NB4 (cell line): ENCODE measurements at regions not wholly inside any gene's neighbourhood (a gene's known extent, or its start where the extent isn't known, plus 50 kb on each side); places are given as distances from the start of the nearest gene placed in this dataset.

Experiments
- DNase-seq: peaks from one replicate; pipeline ENCODE4 v3.0.0; 2010; ENCODE audit warnings: low read depth
- H3K4me3 ChIP-seq: one replicate; pipeline ENCODE4 v1.5.1; 2011; ENCODE audit warnings: mild to moderate bottlenecking, low read depth, low read length, moderate library complexity
- CTCF ChIP-seq: IDR thresholded peaks from one replicate; pipeline ENCODE4 v1.5.1; 2012; ENCODE audit warnings: low read depth, low read length
- MAX ChIP-seq: IDR thresholded peaks from 2 replicates; pipeline ENCODE4 v1.6.1; 2011; ENCODE audit warnings: low read depth, low read length
- MYC ChIP-seq: IDR thresholded peaks from 2 replicates; pipeline ENCODE4 v1.6.1; 2011; ENCODE audit warnings: low read depth, low read length
- POLR2A ChIP-seq: IDR thresholded peaks from 2 replicates; pipeline ENCODE4 v1.6.1; 2011; ENCODE audit warnings: mild to moderate bottlenecking; ENCODE audit not compliant: insufficient read length; ENCODE audit errors: extremely low read depth

DNA sequence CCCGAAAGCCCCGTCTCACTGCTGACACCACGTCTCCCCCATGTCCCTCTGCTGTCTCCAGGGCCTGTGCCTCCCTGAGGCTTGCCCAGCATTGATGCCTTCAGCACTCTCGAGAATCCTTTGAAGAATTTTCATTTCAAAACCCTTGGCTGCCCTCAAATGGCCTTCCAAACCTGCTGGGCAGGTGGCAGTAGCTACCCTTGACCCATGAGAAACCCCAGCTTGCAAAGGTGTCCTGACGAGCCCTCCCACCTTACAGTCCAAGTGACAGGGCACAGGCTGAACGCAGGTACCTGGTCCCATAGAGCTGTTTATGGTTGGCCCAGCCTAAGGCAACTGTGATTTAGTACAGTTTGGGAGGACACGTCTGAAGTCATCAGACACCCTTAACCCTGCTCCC, 97.2 kb upstream of the SPIN1 start:
- no peak overlapping the region for H3K4me3 ChIP-seq
- no peak for DNase-seq
- TF ChIP-seq CTCF, result no peak
- no peak for TF ChIP-seq MAX
- no peak for TF ChIP-seq POLR2A
- no peak for TF ChIP-seq MYC

DNA sequence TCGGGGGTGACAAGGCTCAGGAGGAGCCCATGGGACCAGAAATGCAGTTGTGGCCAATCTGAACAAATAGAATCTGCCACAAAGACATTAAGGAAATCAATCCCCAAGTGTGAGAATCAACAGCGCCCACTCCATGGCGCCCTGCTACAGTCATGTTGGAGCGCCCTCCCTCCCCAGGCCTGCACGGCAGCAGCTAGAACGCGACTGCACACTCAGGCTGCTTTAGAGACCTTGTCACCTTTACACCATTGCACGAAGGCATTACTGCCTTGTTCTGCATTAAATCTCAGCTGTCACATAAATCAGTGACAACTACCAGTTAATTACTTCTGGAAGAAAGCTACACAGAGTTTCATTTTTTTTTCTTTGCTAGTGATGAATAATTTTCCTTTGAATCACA, 98.7 kb upstream of the SPIN1 start:
- no peak overlapping the region for H3K4me3 ChIP-seq
- no peak for DNase-seq
- TF ChIP-seq CTCF (no peak), POLR2A (no peak), MYC (no peak), MAX (no peak)

DNA sequence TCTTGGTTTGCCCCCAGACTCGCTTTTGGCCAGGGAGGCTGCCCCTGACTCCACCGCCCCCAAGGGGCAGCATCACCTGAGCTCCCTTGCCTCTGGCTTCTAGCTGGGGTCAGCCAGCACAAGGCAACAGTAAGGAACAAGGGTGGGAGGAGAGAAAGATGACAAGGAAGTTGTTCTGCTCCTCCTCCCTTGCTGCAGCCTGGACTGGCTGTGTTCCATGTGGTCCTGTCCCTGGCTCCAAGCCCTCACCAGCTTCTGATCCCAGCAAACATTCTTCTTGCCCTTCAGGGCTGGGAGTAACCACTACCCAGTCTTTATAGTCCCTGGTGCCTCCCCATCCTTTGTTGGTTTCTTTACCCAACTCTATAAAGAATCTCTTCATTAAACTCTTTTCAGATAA, 100.3 kb upstream of the SPIN1 start:
- no peak for DNase-seq
- TF ChIP-seq CTCF (no peak), MYC (no peak), POLR2A (no peak), MAX (no peak)
- H3K4me3 ChIP-seq, result no peak overlapping the region

DNA sequence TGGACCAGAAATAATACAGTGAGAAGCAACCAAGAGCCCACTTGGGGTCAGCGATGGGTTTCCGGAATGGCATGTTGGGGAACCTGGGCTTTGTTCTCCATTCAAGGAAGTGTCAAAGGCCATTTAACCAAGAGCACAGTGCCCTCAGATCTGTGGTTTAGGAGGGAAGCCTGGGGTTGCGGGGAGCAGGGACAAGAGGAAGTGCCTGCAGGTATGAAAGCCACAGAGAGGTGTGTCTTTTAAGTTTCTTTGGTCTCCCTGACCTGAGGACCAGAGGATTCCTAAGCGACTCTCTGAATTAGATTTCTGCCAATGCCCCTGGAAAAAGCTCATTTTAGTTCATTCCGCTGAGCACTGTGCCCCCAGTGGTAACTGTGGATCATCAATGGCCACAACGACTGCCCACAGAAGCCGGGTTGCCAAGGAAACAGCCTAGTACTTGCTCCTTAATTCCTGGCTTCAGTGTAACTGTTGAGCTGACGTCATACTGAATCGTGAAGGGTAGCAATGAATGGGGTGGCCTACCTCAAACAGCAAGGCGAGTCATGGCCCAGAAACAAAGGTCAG, 107.3 kb upstream of the SPIN1 start:
- TF ChIP-seq MYC, result no peak
- TF ChIP-seq MAX, result no peak
- peak; percentile 1 for TF ChIP-seq CTCF
- no peak overlapping the region for H3K4me3 ChIP-seq
- peak; percentile 57 for DNase-seq

DNA sequence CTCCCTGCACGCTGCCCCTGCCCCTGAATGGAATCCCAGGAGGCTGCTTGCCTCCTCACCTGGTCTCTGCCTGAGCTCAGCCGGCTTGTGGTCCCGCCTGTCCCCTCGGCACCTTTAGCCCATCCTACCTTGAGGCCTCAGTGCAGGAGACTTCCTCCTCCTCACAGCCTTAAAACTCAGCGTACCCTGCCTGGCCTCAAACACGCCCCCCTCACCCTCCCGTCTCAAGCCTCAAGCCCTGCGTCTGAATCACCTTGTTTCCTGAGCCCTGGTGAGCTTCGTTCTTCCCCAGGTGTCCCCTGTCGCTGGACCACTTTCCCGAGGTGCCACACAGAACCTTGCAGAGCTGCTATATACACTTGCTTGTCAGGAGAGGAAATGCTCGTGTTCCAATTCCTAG, 110.2 kb upstream of the SPIN1 start:
- no peak overlapping the region for H3K4me3 ChIP-seq
- no peak for DNase-seq
- TF ChIP-seq MYC (no peak), MAX (no peak), CTCF (no peak), POLR2A (no peak)

- no peak for DNase-seq
- H3K4me3 ChIP-seq, result no peak overlapping the region
- TF ChIP-seq MAX (no peak), POLR2A (no peak), CTCF (no peak), MYC (no peak)
Observed at GRCh38 chr9:88274078-88274477, 114.2 kb upstream of the SPIN1 start.
